Keratinocyte (primary cell): ENCODE measurements at regions not wholly inside any gene's neighbourhood (a gene's known extent, or its start where the extent isn't known, plus 50 kb on each side); places are given as distances from the start of the nearest gene placed in this dataset.

Experiments used
- DNase-seq: peaks from one replicate; pipeline ENCODE4 v3.0.0-alpha.2; 2011; ENCODE audit warnings: low read depth, missing footprints, low spot score
- FAIRE-seq: peaks from 2 replicates; lab custom pipeline; 2011; peaks lifted over from hg19 to GRCh38; lab: Jason Lieb, UNC
- H2AFZ ChIP-seq: 2 replicates; pipeline ENCODE4 v1.6.0; 2012; ENCODE audit warnings: low read length, control low read depth, inconsistent platforms; ENCODE audit not compliant: control insufficient read depth
- H3K27ac ChIP-seq: 2 replicates; pipeline ENCODE4 v1.5.1; 2011; ENCODE audit warnings: low read length; ENCODE audit not compliant: control insufficient read depth, insufficient read depth
- H3K27me3 ChIP-seq: 3 replicates; pipeline ENCODE4 v1.6.0; 2011; ENCODE audit warnings: low read length; ENCODE audit not compliant: control insufficient read depth, insufficient read depth; ENCODE audit errors: extremely low read depth
- H3K36me3 ChIP-seq, 2 experiments: 2 replicates in 1 of 2; 3 replicates in 1 of 2; pipeline ENCODE4 v1.5.1; 2011; ENCODE audit warnings: low read length in 2 of 2, mild to moderate bottlenecking in 1 of 2; ENCODE audit not compliant: control insufficient read depth in 2 of 2, insufficient read depth in 2 of 2; ENCODE audit errors: extremely low read depth in 1 of 2
- H3K4me1 ChIP-seq: 3 replicates; pipeline ENCODE4 v1.5.1; 2011; ENCODE audit warnings: low read length; ENCODE audit not compliant: control insufficient read depth, insufficient read depth; ENCODE audit errors: extremely low read depth
- H3K4me2 ChIP-seq: 3 replicates; pipeline ENCODE4 v1.6.0; 2011; ENCODE audit warnings: low read depth, low read length; ENCODE audit not compliant: control insufficient read depth, insufficient read depth; ENCODE audit errors: extremely low read depth
- H3K4me3 ChIP-seq, 3 experiments: fragments of 200-600 bp in 1 of 3; sonication (generic) in 1 of 3; 2 replicates in 2 of 3; 3 replicates in 1 of 3; pipeline ENCODE4 v1.5.1; 2011 to 2016; ENCODE audit warnings: low read length in 3 of 3, mild to moderate bottlenecking in 3 of 3, control low read depth in 2 of 3, inconsistent platforms in 1 of 3, low read depth in 1 of 3, mixed read lengths in 1 of 3, mixed run types in 1 of 3, moderate library complexity in 1 of 3; ENCODE audit not compliant: control insufficient read depth in 2 of 3, insufficient read depth in 2 of 3; ENCODE audit errors: extremely low read depth in 1 of 3
- H3K79me2 ChIP-seq: 2 replicates; pipeline ENCODE4 v1.6.0; 2012; ENCODE audit warnings: low read length; ENCODE audit not compliant: control insufficient read depth, insufficient read depth
- H3K9ac ChIP-seq: 3 replicates; pipeline ENCODE4 v1.6.0; 2011; ENCODE audit warnings: low read length; ENCODE audit not compliant: control insufficient read depth, insufficient read depth; ENCODE audit errors: extremely low read depth
- H3K9me1 ChIP-seq: 3 replicates; pipeline ENCODE4 v1.6.0; 2011; ENCODE audit warnings: low read length; ENCODE audit not compliant: control insufficient read depth, insufficient read depth; ENCODE audit errors: extremely low read depth
- H3K9me3 ChIP-seq: 2 replicates; pipeline ENCODE4 v1.5.1; 2012; ENCODE audit warnings: low read depth, low read length; ENCODE audit not compliant: control insufficient read depth
- H4K20me1 ChIP-seq: 3 replicates; pipeline ENCODE4 v1.6.0; 2011; ENCODE audit warnings: low read length; ENCODE audit not compliant: control insufficient read depth, insufficient read depth; ENCODE audit errors: extremely low read depth
- EZH2 ChIP-seq: IDR thresholded peaks from one replicate; pipeline ENCODE4 v1.6.1; 2012; ENCODE audit warnings: inconsistent platforms, mild to moderate bottlenecking, low read length, moderate library complexity
- dilution Hi-C: fragments of 300-500 bp; cut with MboI; formaldehyde crosslinking; loops from one replicate; pipeline ENCODE4 v1.7.0; 2020; ENCODE audit warnings: low sequenced_read_pairs; ENCODE audit not compliant: extremely low pct_ligation_motif_present
- TF ChIP-seq, protein P1 (sequence below), 3 experiments: IDR thresholded peaks in 1 of 3; conservative IDR thresholded peaks in 1 of 3; optimal IDR thresholded peaks in 1 of 3; 2 replicates in 2 of 3; 3 replicates in 1 of 3; pipeline versions ENCODE3 to v1.5.1; 2011; ENCODE audit warnings: low read length in 3 of 3, mild to moderate bottlenecking in 3 of 3, moderate library complexity in 2 of 3, control low read depth in 1 of 3, inconsistent platforms in 1 of 3; ENCODE audit not compliant: insufficient read depth in 2 of 3; ENCODE audit errors: extremely low read depth in 1 of 3

DNA sequence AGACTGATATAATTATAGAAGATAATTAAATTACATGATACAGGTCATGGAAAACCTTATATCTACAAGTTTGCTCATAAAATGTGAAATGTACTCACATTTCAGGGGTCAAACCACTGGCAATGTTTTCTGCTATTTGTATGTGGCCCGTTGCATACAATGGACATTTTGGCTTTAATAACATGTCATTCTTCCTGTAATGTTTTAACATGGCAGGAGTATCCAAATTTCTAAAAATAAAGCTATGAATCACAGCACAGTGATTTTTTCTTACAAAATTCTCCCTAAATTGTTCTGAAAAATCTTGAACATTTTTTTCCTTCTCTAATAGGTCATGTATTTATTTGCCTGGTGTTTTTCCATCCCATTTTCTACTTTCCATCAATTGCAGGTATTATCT, 305.7 kb downstream of the SMOC2 start:
- H3K79me2 ChIP-seq: no peaks in the 10 kb centered on the region
- DNase-seq: no peak
- FAIRE-seq: no peak

DNA sequence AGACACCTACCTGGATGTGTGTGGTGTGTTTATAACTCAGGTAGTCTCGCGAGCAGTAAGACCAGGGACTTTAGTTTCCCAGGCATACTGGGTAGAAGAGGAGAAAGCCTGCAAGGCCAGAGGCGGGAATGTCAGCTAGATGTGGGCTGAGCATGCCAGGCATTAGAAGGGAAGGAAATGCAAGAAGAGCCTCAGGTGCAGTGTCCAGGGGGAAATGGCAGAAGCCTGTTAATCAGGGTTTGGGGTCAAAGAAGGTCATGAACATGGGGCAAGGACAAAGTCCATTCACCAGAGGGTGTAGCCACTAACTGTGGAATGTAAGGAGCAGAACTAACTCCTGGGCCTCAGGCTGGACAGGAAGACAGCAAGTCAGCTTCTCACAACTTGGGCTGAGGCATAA, 305.0 kb downstream of the SMOC2 start:
- no peak overlapping the region for H3K9ac ChIP-seq
- TF ChIP-seq, protein P1, sequence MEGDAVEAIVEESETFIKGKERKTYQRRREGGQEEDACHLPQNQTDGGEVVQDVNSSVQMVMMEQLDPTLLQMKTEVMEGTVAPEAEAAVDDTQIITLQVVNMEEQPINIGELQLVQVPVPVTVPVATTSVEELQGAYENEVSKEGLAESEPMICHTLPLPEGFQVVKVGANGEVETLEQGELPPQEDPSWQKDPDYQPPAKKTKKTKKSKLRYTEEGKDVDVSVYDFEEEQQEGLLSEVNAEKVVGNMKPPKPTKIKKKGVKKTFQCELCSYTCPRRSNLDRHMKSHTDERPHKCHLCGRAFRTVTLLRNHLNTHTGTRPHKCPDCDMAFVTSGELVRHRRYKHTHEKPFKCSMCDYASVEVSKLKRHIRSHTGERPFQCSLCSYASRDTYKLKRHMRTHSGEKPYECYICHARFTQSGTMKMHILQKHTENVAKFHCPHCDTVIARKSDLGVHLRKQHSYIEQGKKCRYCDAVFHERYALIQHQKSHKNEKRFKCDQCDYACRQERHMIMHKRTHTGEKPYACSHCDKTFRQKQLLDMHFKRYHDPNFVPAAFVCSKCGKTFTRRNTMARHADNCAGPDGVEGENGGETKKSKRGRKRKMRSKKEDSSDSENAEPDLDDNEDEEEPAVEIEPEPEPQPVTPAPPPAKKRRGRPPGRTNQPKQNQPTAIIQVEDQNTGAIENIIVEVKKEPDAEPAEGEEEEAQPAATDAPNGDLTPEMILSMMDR (optimal IDR thresholded peaks at IDR 0.05 in 1 of 3, IDR thresholded peaks at IDR 0.05 in 1 of 3, conservative IDR thresholded peaks at IDR 0.05 in 1 of 3; ENCODE audit: extremely low read depth in 1 of 3, insufficient read depth in 2 of 3, low read length in 3 of 3): no peak
- no peak overlapping the region for H3K4me3 ChIP-seq
- FAIRE-seq (no peak), DNase-seq (no peak)
- no peaks in the 10 kb centered on the region for H3K79me2 ChIP-seq
- H4K20me1 ChIP-seq: no peaks in the 10 kb centered on the region
- H3K27me3 ChIP-seq: no peaks in the 10 kb centered on the region
- H3K9me1 ChIP-seq: no peaks in the 10 kb centered on the region
- no peak overlapping the region for H3K27ac ChIP-seq
- H3K9me3 ChIP-seq: no peaks in the 10 kb centered on the region
- no peaks in the 10 kb centered on the region for H3K4me1 ChIP-seq
- H3K4me2 ChIP-seq: no peak overlapping the region
- no peak overlapping the region for H2AFZ ChIP-seq
- dilution Hi-C loops: no loop called here
- H3K36me3 ChIP-seq: no peaks in the 10 kb centered on the region

More for the DNA sequence above, 305.7 kb downstream of the SMOC2 start:
- no peak for TF ChIP-seq EZH2
- no peaks in the 10 kb centered on the region for H4K20me1 ChIP-seq
- no peak overlapping the region for H3K27ac ChIP-seq
- H3K4me1 ChIP-seq: no peaks in the 10 kb centered on the region
- no peaks in the 10 kb centered on the region for H3K36me3 ChIP-seq
- H3K9me1 ChIP-seq: no peaks in the 10 kb centered on the region
- dilution Hi-C loops: no loop called here
- H3K9me3 ChIP-seq: no peaks in the 10 kb centered on the region
- H3K27me3 ChIP-seq: no peaks in the 10 kb centered on the region
- H3K4me2 ChIP-seq: no peak overlapping the region
- H3K9ac ChIP-seq: no peak overlapping the region
- no peak overlapping the region for H2AFZ ChIP-seq
- H3K4me3 ChIP-seq: no peak overlapping the region

DNA sequence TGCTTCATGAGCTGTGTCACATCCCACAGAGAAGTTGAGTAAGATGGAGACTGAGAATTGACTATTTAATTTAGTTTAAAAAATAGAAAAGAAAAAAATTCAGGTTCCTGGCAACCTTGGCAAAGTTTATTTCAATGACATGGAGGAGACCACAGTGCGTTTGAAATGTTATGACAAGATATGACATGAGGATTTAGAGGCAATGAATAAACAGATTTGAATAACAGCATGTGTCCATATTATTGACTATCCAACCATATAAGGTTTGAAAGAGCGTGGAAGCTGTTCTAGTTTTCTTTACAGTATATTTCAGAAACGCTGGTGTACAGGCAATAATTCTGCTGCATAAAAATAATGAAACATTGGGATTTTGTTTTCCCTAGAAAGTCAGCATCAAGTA, 303.9 kb downstream of the SMOC2 start:
- Histone ChIP-seq H3K4me1 (no peaks in the 10 kb centered on the region), H3K9me1 (no peaks in the 10 kb centered on the region), H2AFZ (no peak overlapping the region), H4K20me1 (no peaks in the 10 kb centered on the region), H3K9me3 (no peaks in the 10 kb centered on the region), H3K36me3 (no peaks in the 10 kb centered on the region), H3K27me3 (no peaks in the 10 kb centered on the region), H3K4me2 (no peak overlapping the region), H3K79me2 (no peaks in the 10 kb centered on the region), H3K9ac (no peak overlapping the region), H3K27ac (no peak overlapping the region), H3K4me3 (no peak overlapping the region)
- TF ChIP-seq EZH2: no peak
- FAIRE-seq (no peak), DNase-seq (no peak)
- dilution Hi-C loops: no loop called here
